NCI-H446 (cell line): ENCODE measurements at regions not wholly inside any gene's neighbourhood (a gene's known extent, or its start where the extent isn't known, plus 50 kb on each side); places are given as distances from the start of the nearest gene placed in this dataset.

Source experiments
- DNase-seq, 2 experiments: peaks; one replicate each; lab custom pipeline; 2025; lab: John Stamatoyannopoulos, UW

- DNase-seq, result no peak
Observed at GRCh38 chr6:167674486-167674885, 152.2 kb upstream of the AFDN start.

- DNase-seq, result no peak
Observed at GRCh38 chr6:167676000-167676665, 150.6 kb upstream of the AFDN start.

GRCh38 chr6:167676666-167677421 lies 149.9 kb upstream of the AFDN start:
- no peak for DNase-seq

- no peak for DNase-seq
Observed at GRCh38 chr6:167677422-167677789, 149.3 kb upstream of the AFDN start.

- no peak for DNase-seq
Observed at GRCh38 chr6:167678102-167679101, 148.3 kb upstream of the AFDN start.

- no peak for DNase-seq
Observed at GRCh38 chr6:167679122-167679736, 147.5 kb upstream of the AFDN start.

GRCh38 chr6:167679790-167680604 lies 146.7 kb upstream of the AFDN start:
- no peak for DNase-seq

- DNase-seq, result no peak
Observed at GRCh38 chr6:167680605-167681149, 146.0 kb upstream of the AFDN start.

GRCh38 chr6:167682125-167682524 lies 144.6 kb upstream of the AFDN start:
- no peak for DNase-seq

- DNase-seq, result no peak
Observed at GRCh38 chr6:167682546-167683027, 144.1 kb upstream of the AFDN start.

GRCh38 chr6:167683028-167683862 lies 143.5 kb upstream of the AFDN start:
- no peak for DNase-seq

GRCh38 chr6:167684276-167685104 lies 142.2 kb upstream of the AFDN start:
- no peak for DNase-seq

GRCh38 chr6:167685654-167686053 lies 141.1 kb upstream of the AFDN start:
- DNase-seq, result no peak

- no peak for DNase-seq
Observed at GRCh38 chr6:167686204-167686893, 140.4 kb upstream of the AFDN start.

GRCh38 chr6:167687116-167687725 lies 139.5 kb upstream of the AFDN start:
- DNase-seq, result peak; percentile 13 to 20

- no peak for DNase-seq
Observed at GRCh38 chr6:167688123-167688522, 138.6 kb upstream of the AFDN start.

GRCh38 chr6:167689278-167689677 lies 137.4 kb upstream of the AFDN start:
- DNase-seq, result no peak

- no peak for DNase-seq
Observed at GRCh38 chr6:167689751-167690150, 137.0 kb upstream of the AFDN start.
